Right atrium auricular region (tissue), 2 donors: ENCODE measurements at regions not wholly inside any gene's neighbourhood (a gene's known extent, or its start where the extent isn't known, plus 50 kb on each side); places are given as distances from the start of the nearest gene placed in this dataset.
"Not testable (repeated sequence)": the region's sequence is repeated elsewhere in the genome, so short reads cannot be mapped to it uniquely, and the experiment has no call there.

Experiments used
- DNase-seq: peaks from one replicate; pipeline ENCODE4 v3.0.0-alpha.2; 2019; ENCODE audit warnings: low spot score
- H3K27ac ChIP-seq, 2 donors: fragments of 200-600 bp; sonication (generic); 1 replicate in 1 of 2; 2 replicates in 1 of 2; pipeline ENCODE4 v1.5.1; 2016 to 2019
- H3K27me3 ChIP-seq, 2 donors: fragments of 200-600 bp; sonication (generic); one replicate each; pipeline versions ENCODE4 v1.5.1 to v1.6.0; 2017 to 2019
- H3K36me3 ChIP-seq: fragments of 200-600 bp; sonication (generic); one replicate; pipeline ENCODE4 v1.5.1; 2016
- H3K4me1 ChIP-seq, 2 donors: fragments of 200-600 bp; sonication (generic); one replicate each; pipeline versions ENCODE4 v1.5.1 to v1.6.0; 2017 to 2019
- H3K4me3 ChIP-seq, 2 donors: fragments of 200-600 bp; sonication (generic); 1 replicate in 1 of 2; 2 replicates in 1 of 2; pipeline ENCODE4 v1.5.1; 2017 to 2019; ENCODE audit warnings: mild to moderate bottlenecking in 1 of 2, moderate library complexity in 1 of 2
- H3K9me3 ChIP-seq, 2 donors: fragments of 200-600 bp; sonication (generic); one replicate each; pipeline ENCODE4 v1.5.1; 2019
- TF ChIP-seq, protein P1 (sequence below), 2 donors: fragments of 200-600 bp; sonication (generic); IDR thresholded peaks; one replicate each; pipeline ENCODE4 v1.5.1; 2019; ENCODE audit warnings: antibody characterized with exemption in 2 of 2

DNA sequence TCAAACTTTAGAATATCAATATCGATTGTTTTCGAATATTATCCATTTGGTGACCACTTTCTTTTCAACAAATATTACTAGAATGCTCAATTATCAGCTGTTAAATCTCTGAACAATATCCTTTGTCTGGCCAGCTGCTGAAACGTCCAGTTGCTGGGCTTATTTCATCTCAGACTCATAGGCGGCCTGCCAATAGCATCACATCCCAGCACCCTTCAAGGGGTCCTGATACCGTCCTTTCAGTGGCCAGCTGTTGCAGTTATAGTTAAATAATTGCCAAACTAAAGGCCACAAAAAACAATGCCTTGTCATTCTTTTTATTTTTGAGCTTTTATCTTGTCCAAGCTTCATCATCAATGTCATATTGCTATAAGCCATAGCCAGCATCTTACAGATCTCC lies 1006.8 kb upstream of the MANEA start:
- H3K4me1 ChIP-seq: no peaks in the 10 kb centered on the region
- H3K27ac ChIP-seq: no peak overlapping the region
- H3K9me3 ChIP-seq: no peaks in the 10 kb centered on the region
- H3K27me3 ChIP-seq: no peaks in the 10 kb centered on the region
- H3K4me3 ChIP-seq: no peak overlapping the region
- no peak for DNase-seq
- no peaks in the 10 kb centered on the region for H3K36me3 ChIP-seq
- TF ChIP-seq, protein P1, sequence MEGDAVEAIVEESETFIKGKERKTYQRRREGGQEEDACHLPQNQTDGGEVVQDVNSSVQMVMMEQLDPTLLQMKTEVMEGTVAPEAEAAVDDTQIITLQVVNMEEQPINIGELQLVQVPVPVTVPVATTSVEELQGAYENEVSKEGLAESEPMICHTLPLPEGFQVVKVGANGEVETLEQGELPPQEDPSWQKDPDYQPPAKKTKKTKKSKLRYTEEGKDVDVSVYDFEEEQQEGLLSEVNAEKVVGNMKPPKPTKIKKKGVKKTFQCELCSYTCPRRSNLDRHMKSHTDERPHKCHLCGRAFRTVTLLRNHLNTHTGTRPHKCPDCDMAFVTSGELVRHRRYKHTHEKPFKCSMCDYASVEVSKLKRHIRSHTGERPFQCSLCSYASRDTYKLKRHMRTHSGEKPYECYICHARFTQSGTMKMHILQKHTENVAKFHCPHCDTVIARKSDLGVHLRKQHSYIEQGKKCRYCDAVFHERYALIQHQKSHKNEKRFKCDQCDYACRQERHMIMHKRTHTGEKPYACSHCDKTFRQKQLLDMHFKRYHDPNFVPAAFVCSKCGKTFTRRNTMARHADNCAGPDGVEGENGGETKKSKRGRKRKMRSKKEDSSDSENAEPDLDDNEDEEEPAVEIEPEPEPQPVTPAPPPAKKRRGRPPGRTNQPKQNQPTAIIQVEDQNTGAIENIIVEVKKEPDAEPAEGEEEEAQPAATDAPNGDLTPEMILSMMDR (IDR thresholded peaks at IDR 0.05): no peak

DNA sequence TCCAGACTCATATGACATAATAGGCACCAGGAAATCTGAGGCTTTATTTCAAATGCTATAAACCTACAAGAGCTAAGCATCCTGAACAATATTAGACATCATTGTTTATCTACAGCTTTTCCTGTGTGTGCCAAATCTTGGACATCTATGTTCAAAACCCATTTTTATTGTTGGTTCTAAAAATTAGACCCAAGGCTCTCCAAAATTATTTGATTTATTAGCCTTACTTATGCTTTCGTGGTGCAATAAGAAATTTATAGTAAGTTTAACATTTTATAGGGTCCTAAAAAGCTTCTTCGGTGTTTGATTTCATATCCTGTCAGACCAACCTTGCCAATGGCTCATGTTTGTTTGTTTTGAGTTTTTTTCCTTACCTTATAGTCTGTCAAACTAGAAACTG lies 1014.5 kb upstream of the MANEA start:
- Histone ChIP-seq H3K36me3 (no peaks in the 10 kb centered on the region), H3K27me3 (no peaks in the 10 kb centered on the region), H3K27ac (no peak overlapping the region), H3K4me1 (no peaks in the 10 kb centered on the region), H3K9me3 (no peaks in the 10 kb centered on the region), H3K4me3 (no peak overlapping the region)
- TF ChIP-seq, protein P1 (IDR thresholded peaks at IDR 0.05): no peak
- DNase-seq: no peak

DNA sequence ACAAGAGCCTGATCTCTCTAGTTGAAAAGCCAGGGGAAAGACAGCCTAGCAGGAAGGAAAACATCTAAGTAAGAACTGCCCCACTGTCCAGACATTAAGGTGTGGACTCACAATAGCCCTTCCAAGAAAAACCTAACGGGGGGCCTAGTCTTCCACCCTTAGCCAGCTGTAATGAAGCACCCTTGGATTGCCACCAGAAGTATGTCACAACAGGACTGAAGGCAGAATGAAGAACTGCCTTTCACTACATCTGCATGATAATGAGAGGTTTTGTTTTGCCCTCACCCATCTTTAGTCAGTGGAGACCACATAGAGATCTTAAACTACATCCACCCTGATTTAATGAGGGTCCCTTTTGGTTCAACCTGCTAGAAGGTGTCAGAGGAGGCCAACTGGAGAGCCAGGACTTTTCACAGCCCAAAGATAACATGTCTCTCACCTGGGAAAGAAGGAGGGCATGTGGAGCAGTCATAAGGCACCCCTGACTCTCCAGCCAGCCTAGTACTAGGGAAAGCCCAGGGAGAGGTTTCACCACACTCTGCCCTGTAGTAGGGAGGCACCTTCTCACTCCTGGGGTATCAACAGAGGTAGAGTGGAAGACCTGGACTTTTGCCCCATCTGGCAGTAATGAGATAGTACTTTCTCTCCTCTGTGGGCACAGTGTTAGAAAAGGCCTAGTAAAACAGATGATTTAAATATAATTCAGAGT lies 1017.4 kb upstream of the MANEA start:
- Histone ChIP-seq H3K36me3 (no peaks in the 10 kb centered on the region), H3K4me1 (no peaks in the 10 kb centered on the region), H3K27me3 (no peaks in the 10 kb centered on the region)

DNA sequence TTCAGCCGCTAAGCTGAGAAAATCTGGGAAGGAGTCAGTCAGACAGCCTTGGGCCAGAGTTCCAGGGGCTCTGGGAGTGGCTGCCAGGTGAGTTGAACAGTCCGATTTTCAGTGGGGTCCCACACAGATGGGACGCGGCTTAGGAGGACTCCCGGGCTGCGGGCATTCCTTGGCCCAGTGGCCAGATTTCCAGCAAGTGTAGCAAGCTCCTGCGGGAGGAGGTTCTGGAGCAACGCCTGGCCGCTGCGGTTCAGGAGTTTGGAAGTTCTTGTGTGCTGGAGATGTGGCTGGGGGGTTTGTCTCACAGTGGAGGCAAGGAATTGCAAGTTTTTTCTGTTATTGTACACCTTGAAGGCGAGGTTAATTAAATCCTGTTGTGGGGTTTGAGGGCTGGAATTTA lies 1020.1 kb upstream of the MANEA start:
- H3K27me3 ChIP-seq, H3K27ac ChIP-seq, H3K4me1 ChIP-seq, H3K9me3 ChIP-seq, H3K4me3 ChIP-seq, DNase-seq, H3K36me3 ChIP-seq: not testable (repeated sequence)

More for the DNA sequence above, 1017.4 kb upstream of the MANEA start:
- Histone ChIP-seq H3K27ac (no peak overlapping the region), H3K9me3 (no peaks in the 10 kb centered on the region), H3K4me3 (no peak overlapping the region)
- TF ChIP-seq, protein P1 (IDR thresholded peaks at IDR 0.05): no peak
- DNase-seq: no peak

DNA sequence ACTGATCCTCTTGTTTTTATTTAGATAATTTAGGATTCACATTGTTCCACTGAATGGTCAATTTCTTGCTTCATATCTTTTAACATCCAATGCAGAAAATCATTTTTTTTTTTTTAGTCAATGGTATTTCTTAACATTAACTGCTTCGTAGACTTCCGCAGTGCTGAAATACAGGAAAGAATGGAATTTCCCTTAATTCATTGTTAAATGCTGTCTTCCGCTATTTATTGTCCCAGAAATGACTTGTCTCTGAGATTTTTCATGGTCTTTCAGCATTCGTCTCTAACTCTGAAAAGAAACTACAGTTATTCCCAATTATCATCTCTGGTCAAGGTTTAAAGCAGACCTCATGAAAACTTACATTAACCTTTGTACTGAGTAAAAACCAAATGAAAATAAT lies 1029.1 kb upstream of the MANEA start:
- no peaks in the 10 kb centered on the region for H3K27me3 ChIP-seq
- no peak overlapping the region for H3K27ac ChIP-seq
- H3K9me3 ChIP-seq: no peaks in the 10 kb centered on the region
- no peaks in the 10 kb centered on the region for H3K36me3 ChIP-seq
- H3K4me1 ChIP-seq: no peaks in the 10 kb centered on the region
- H3K4me3 ChIP-seq: no peak overlapping the region
- TF ChIP-seq, protein P1 (IDR thresholded peaks at IDR 0.05): no peak
- no peak for DNase-seq

DNA sequence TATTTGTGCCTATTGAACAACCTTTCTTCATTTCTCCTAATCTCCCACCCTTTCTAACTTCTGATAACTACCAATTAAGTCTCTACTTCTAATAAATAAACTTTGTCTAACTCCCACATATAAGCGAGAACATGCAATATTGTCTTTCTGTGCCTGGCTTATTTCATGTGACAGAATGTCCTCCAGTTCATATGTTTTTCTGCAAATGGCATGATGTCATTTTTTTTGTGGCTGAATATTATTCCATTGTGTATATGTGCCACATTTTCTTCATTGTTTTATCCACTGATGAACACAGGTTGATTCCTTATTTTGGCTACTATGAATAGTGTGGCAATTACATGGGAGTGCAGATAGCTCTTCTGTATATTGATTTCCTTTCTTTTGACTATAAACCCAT lies 1041.5 kb upstream of the MANEA start:
- no peaks in the 10 kb centered on the region for H3K9me3 ChIP-seq
- TF ChIP-seq, protein P1 (IDR thresholded peaks at IDR 0.05): no peak
- H3K36me3 ChIP-seq: no peaks in the 10 kb centered on the region

More for the DNA sequence above, 1041.5 kb upstream of the MANEA start:
- DNase-seq: no peak
- H3K4me1 ChIP-seq: no peaks in the 10 kb centered on the region
- H3K4me3 ChIP-seq: no peak overlapping the region
- H3K27me3 ChIP-seq: no peaks in the 10 kb centered on the region
- no peak overlapping the region for H3K27ac ChIP-seq
